ENCODE measurements at regions not wholly inside any gene's neighbourhood (a gene's known extent, or its start where the extent isn't known, plus 50 kb on each side); places are given as distances from the start of the nearest gene placed in this dataset.

DNA sequence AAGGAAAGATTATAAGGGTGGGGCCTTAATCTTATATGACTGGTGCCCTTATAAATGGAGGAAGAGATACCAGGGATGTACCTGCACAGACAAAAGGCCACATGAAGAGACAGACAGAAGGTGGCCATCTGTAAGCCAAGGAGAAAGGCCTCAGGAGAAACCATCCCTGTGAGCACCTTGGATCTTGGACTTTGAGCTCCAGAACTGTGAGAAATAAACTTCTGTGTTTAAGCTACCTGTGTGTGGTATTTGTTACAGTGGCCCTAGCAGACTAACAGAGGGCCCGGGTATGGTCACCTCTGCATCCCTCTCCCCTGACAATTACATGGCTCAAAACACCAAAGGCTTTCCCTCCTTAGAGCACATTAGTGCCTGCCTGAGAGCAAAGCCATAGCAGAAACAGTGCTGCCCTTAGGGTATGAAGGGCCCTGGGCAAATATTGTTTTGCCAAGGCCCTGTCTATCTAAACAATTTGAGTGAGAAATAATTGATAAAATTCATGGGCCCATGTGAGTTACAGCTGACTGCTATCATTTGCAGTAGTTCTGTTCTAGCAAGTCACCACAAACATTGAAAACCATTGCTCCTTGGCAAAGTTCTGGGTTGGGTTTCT is 109.3 kb upstream of the MYCN start:
- no peak for TF ChIP-seq CTCF (IDR thresholded peaks at IDR 0.05)
- no peak for TF ChIP-seq POLR2A (IDR thresholded peaks at IDR 0.05)

Data from uterus (tissue), 2 donors.